ENCODE measurements at regions not wholly inside any gene's neighbourhood (a gene's known extent, or its start where the extent isn't known, plus 50 kb on each side); places are given as distances from the start of the nearest gene placed in this dataset.

GRCh38 chr12:111110556-111110955, 190.2 kb upstream of the MYL2 start:
- DNase-seq (ENCODE audit: low read depth in 2 of 2), result no peak

- DNase-seq (ENCODE audit: low read depth in 2 of 2), result no peak
These were observed 188.3 kb upstream of the MYL2 start for GRCh38 chr12:111108726-111109125.

GRCh38 chr12:111107392-111108178, 187.2 kb upstream of the MYL2 start:
- DNase-seq (ENCODE audit: low read depth in 2 of 2), result no peak

- no peak for DNase-seq (ENCODE audit: low read depth in 2 of 2)
These were observed 184.9 kb upstream of the MYL2 start for GRCh38 chr12:111105294-111105693.

- DNase-seq (ENCODE audit: low read depth in 2 of 2), result no peak
These were observed 183.2 kb upstream of the MYL2 start for GRCh38 chr12:111103583-111103982.

GRCh38 chr12:111102102-111102739, 181.8 kb upstream of the MYL2 start:
- no peak for DNase-seq (ENCODE audit: low read depth in 2 of 2)

- no peak for DNase-seq (ENCODE audit: low read depth in 2 of 2)
These were observed 180.6 kb upstream of the MYL2 start for GRCh38 chr12:111101003-111101402.

GRCh38 chr12:111100554-111100953, 180.2 kb upstream of the MYL2 start:
- DNase-seq (ENCODE audit: low read depth in 2 of 2), result no peak

GRCh38 chr12:111100003-111100402, 179.6 kb upstream of the MYL2 start:
- DNase-seq (ENCODE audit: low read depth in 2 of 2), result no peak

- no peak for DNase-seq (ENCODE audit: low read depth in 2 of 2)
These were observed 178.8 kb upstream of the MYL2 start for GRCh38 chr12:111099186-111099585.

- no peak for DNase-seq (ENCODE audit: low read depth in 2 of 2)
These were observed 174.0 kb upstream of the MYL2 start for GRCh38 chr12:111094157-111095010.

GRCh38 chr12:111093428-111094142, 173.2 kb upstream of the MYL2 start:
- no peak for DNase-seq (ENCODE audit: low read depth in 2 of 2)

- no peak for DNase-seq (ENCODE audit: low read depth in 2 of 2)
These were observed 170.7 kb upstream of the MYL2 start for GRCh38 chr12:111091051-111091450.

- DNase-seq (ENCODE audit: low read depth in 2 of 2), result no peak
These were observed 169.2 kb upstream of the MYL2 start for GRCh38 chr12:111089616-111090015.

- DNase-seq (ENCODE audit: low read depth in 2 of 2), result no peak
These were observed 168.0 kb upstream of the MYL2 start for GRCh38 chr12:111088409-111088808.

- DNase-seq (ENCODE audit: low read depth in 2 of 2), result no peak
These were observed 166.7 kb upstream of the MYL2 start for GRCh38 chr12:111086947-111087700.

- DNase-seq (ENCODE audit: low read depth in 2 of 2), result no peak
These were observed 164.7 kb upstream of the MYL2 start for GRCh38 chr12:111085096-111085495.

GRCh38 chr12:111084605-111085004, 164.2 kb upstream of the MYL2 start:
- DNase-seq (ENCODE audit: low read depth in 2 of 2), result no peak

- DNase-seq (ENCODE audit: low read depth in 2 of 2), result no peak
These were observed 163.8 kb upstream of the MYL2 start for GRCh38 chr12:111084158-111084557.

GRCh38 chr12:111081600-111081999, 161.2 kb upstream of the MYL2 start:
- DNase-seq (ENCODE audit: low read depth in 2 of 2), result no peak

GRCh38 chr12:111078731-111079130, 158.4 kb upstream of the MYL2 start:
- DNase-seq (ENCODE audit: low read depth in 2 of 2), result no peak

Data from stimulated activated CD4-positive, alpha-beta T cell treated with anti-CD3 and anti-CD28 coated beads, Interleukin-1b, Interleukin-23, amount 100 ng/mL, for 1 hour (primary cell).